ENCODE measurements at regions not wholly inside any gene's neighbourhood (a gene's known extent, or its start where the extent isn't known, plus 50 kb on each side); places are given as distances from the start of the nearest gene placed in this dataset.

DNA sequence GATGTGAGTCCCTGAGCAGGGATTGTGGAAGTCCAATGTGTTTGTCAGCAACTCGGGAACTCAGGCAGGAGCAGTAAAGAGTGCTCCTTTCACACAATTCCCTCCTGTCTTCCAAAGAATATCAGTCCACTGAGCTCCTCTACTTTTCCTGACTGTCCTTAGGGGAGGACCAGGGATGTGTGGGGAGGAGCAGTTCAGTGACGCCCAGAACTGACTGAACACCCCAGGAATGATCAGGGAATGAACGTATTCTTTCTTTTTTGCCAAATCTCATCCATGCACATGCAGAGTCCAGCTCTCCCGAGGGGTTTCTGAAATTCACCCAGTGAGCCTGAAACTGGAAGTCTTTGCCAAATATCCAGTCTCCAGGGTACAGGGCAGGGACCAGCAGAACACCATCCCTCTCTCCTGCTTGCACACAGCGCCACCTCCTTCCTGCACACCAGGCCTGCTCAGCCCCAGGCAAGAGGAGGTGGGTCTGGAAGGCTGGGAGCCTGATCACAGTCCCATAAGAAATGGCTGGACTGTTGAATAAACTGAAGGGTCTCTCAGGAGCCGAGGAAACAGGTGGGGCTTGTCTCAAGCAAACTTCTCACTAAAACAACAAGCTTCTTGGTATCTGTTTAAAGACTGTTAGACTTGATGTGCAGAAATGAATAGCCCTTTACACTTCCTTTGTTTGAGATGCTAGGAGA, 294.7 kb downstream of the C7orf25 start:
- no peak for DNase-seq

GRCh38 chr7:42614636-42615035, 297.2 kb downstream of the C7orf25 start:
- DNase-seq = no peak

DNA sequence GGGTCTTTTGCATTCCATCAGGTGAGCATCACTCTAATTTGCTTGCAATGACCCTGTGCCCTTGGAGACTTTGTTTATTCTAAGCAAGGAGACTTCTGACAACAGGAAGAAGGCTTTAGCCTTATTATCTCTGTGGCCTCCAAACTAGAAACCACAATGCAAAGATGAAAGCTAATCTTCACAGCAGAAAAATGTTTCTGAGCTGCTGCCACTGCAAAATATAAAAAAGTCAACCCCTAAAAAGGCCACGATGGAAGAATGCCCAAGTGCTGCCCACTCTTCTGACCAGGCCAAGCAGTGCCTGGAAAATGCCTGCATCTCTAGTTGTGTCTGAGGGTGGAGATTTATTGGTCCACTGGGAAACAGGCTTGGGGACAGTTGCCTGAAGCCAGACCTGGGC, 299.9 kb downstream of the C7orf25 start:
- no peak for DNase-seq

DNA sequence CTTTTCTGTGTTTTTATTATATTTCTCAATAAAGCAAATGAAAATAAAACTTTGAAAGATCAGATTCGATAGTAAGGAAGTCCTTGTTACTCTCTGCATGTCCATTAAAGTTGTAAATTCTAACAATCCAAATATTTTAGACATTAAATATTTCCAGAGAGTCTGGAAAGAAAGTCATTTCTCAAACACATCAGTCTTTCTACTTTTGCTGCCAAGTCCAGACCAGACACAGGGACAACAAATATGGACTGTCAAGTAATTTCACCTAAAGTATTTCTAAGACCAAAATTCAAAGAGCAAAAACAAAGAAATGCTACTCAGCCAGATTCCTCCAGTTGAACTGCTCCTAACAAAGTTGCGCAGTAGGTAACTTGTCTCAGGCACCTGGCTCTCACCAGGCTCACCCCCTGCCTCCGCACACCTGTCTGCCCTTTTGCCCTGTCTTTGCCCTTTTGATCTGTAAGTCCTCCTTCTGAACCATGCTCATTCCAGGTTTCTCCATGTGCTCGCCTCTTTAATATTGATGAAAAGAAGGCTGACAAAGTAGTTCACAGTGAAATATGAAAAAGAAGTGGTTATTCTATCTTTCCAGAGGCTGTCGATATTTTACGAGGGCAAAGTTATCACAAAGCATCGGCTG, 300.5 kb downstream of the C7orf25 start:
- no peak for DNase-seq

GRCh38 chr7:42606193-42606905, 305.5 kb downstream of the C7orf25 start:
- DNase-seq = no peak

- DNase-seq = no peak
Measured at GRCh38 chr7:42605406-42606192, 306.3 kb downstream of the C7orf25 start.

DNA sequence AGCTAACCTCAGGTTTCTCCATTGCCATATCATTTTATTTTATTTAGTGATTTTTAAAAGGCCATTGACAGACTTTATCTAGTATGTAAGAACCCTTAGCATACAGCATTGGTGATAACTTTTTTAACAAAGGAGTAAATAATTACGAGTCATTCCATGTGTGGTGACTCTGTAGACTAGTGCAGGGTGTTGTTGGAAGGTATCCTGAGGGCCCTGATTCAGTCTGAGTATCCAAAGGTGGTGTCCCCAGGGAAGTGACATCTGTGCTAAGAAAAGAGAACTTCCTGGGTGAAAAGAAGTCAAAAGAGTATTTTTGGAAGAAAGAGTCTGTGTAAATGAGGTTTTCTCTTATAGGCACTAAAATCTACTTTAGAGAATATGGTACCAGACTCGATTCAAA, 308.4 kb downstream of the C7orf25 start:
- no peak for DNase-seq

DNA sequence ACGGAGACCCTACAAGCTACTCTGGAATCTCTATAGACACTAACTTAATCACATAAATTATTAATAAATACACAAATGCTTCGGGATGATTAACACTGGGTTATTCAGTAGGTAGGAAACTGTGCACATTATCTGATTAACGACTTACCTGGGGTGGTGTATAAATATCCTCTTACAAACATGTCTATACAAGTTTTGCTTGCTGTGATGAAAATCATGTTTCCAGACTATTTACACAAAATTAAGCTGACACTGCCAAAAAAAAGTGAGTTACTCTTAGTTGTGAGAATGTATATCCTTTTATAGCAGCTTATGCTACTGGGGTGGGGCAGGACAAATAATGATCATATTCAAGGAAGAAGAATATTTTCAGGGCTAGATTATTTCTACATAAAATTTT, 314.6 kb downstream of the C7orf25 start:
- no peak for DNase-seq

DNA sequence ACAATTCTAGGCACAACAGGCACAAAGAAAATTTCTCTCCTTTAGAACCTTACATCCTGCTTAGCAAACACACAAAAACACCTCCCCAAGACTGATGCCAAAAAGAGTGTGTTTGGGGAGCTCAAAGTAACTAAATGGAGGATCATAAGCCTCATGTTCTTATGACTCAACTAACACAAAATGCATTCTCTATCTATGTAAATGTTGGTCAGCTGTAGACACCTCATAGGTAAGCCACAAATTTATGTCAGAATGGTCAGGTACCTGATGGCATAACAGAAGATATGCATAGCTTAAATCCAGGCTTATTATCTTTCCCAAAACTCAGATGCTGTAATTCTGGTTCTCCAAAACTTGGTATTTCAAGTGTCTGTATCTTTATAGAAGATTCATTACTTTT, 315.1 kb downstream of the C7orf25 start:
- no peak for DNase-seq

DNA sequence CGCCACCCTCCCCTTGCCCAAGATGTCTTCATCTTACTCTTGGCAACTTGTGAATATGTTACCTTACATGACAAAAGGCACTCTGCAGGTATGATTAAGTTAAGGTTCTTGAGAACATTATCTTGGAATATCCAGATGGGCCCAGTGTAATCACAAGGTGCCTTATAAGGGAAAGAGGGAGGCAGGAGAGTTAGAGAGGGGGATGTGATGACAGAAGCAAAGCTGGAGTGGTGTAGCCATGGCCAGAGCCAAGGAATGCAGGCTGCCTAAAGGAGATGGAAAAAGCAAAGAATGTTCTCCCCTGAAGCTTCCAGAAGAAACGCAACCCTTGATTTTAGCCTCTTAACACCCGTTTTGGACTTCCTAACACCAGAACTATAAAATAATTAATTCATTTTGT, 318.0 kb downstream of the C7orf25 start:
- no peak for DNase-seq

GRCh38 chr7:42590771-42591310, 321.0 kb downstream of the C7orf25 start:
- DNase-seq = no peak

GRCh38 chr7:42588876-42589275, 323.0 kb downstream of the C7orf25 start:
- DNase-seq = no peak

DNA sequence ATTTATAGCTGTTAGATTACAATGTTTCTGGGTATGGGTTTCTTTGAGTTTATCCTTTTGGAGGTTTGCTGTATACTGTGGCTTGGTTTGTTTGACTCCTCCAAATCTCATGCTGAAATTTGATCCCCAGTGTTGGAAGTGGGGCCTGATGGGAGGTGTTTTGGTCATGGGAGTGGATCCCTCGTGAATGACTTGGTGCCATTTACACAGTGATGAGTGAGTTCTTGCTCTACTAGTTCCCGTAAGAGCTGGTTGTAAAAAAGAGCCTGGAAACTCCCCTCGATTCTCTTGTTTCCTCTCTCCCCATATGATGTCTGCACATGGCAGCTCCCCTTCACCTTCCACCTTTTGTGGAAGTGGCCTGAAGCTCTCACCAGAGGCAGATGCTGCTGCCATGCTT, 324.1 kb downstream of the C7orf25 start:
- no peak for DNase-seq

DNA sequence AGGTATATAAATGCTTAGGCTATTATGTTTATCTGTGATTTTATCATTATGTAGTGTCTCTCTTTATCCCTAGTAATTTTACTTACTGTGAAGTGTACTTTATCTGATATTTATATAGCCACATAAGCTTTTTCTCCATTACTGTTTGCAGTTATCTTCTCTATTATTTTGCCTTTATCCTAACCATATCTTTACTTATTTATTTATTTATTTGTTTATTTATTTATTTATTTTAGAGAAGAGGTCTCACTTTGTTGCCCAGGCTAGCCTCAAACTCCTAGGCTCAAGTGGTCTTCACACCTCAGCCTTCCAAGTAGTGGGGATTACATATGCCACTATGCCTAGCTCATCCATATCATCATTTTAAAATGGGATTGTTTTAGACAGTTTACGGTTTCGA, 331.8 kb downstream of the C7orf25 start:
- DNase-seq = no peak

DNA sequence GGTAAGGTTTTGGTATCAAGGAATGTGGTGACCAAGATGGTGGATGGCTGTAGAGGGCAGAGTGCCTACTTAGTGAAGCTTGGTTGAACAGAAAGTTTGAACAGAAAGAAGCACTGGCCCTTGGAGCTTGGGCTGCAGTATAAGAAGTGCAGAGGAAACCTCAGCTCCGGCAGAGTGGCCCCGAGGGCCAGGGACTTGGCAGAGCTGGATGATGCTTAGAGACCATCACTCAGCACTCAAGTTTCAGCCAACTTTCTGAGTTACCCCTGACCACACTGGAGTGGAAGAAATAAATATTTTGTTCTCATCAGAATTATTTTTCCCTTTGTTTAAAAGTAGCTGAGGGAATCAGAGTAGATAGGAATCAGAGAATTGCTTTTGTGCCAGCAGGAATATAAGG, 336.7 kb downstream of the C7orf25 start:
- DNase-seq = no peak

- DNase-seq = no peak
Measured at GRCh38 chr7:42574685-42575084, 337.2 kb downstream of the C7orf25 start.

- DNase-seq = no peak
Measured at GRCh38 chr7:42573881-42574672, 337.1 kb upstream of the GLI3 start.

DNA sequence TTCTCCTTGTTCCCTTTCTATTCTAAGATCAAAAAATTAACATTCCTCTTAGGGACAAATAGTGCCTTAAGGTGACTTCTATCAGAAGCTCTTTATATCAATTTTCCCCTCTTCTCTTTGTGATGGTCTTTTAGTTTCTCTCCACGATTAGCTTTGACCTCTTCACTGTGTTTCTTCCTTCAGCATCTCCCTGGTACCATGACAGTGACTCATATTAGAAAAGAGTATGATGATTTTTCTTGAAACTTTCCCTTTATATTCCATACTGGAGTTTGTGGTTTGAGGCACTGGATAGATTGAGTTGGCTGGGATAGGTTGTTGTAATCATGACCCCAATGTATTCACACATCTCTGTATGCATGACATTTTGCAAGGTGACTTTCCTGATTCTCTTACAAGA, 335.6 kb upstream of the GLI3 start:
- no peak for DNase-seq

GRCh38 chr7:42572056-42572455, 335.0 kb upstream of the GLI3 start:
- no peak for DNase-seq

GRCh38 chr7:42570944-42571343, 333.9 kb upstream of the GLI3 start:
- DNase-seq = no peak

DNA sequence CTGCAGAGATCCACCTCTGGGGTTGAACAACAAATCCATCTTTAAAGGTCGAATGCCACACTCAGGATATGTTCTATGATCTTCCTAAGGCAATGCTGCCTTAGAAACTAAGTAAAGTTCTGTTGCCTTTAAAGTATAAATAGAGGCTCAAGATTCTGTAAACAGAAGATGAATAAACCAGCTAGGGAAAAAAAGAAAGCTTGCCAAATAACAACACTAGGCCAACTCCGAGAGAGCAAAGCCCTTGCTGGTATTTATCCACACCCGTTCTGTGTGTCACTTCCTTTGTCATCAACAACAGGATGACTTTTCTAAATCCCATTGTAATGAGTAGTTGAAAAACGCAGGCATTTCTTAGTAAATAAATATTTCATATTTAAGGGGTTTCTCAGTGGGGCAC, 330.0 kb upstream of the GLI3 start:
- no peak for DNase-seq

DNA sequence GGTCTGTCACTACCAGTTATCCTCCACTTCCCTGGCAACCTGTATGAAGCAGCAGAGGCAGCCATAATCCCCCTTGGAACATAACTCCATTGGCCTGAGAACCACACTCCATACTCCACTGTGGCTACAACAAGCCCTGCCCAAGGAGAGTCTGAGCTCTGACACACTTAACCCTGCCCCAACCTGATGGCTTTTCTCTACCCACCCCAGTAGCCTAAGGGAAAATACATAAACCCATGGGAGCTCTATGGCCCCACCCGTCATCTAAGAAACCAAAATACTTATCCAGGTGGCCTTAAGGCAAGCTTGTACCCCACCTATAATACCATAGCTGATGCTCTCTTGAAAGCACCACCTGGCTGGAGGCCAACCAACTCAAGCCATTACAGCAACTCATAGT, 324.8 kb upstream of the GLI3 start:
- no peak for DNase-seq

Data from 8988T (cell line).